D721Med (cell line): ENCODE measurements at regions not wholly inside any gene's neighbourhood (a gene's known extent, or its start where the extent isn't known, plus 50 kb on each side); places are given as distances from the start of the nearest gene placed in this dataset.

Experiments
- DNase-seq: peaks from one replicate; pipeline ENCODE4 v3.0.0; 2011; ENCODE audit warnings: low spot score; ENCODE audit not compliant: insufficient read length
- FAIRE-seq: peaks from 2 replicates; lab custom pipeline; 2011; peaks lifted over from hg19 to GRCh38; lab: Jason Lieb, UNC
- CTCF ChIP-seq: IDR thresholded peaks from 2 replicates; pipeline ENCODE4 v1.5.1; 2012; ENCODE audit warnings: mild to moderate bottlenecking, control low read depth; ENCODE audit not compliant: insufficient read depth; ENCODE audit errors: missing control alignments

- no peak for FAIRE-seq
- no peak for DNase-seq
- no peak for TF ChIP-seq CTCF
Observed at GRCh38 chr2:184114439-184114838, 483.9 kb upstream of the ZNF804A start.

GRCh38 chr2:184119989-184120800, 478.1 kb upstream of the ZNF804A start:
- DNase-seq: no peak
- TF ChIP-seq CTCF: no peak
- FAIRE-seq: no peak

- no peak for DNase-seq
- no peak for FAIRE-seq
- TF ChIP-seq CTCF: no peak
Observed at GRCh38 chr2:184125867-184126266, 472.5 kb upstream of the ZNF804A start.

- DNase-seq (no peak), FAIRE-seq (no peak)
- TF ChIP-seq CTCF: no peak
Observed at GRCh38 chr2:184129073-184129472, 469.3 kb upstream of the ZNF804A start.

- no peak for TF ChIP-seq CTCF
- FAIRE-seq (no peak), DNase-seq (no peak)
Observed at GRCh38 chr2:184137955-184138354, 460.4 kb upstream of the ZNF804A start.

- DNase-seq (no peak), FAIRE-seq (no peak)
- no peak for TF ChIP-seq CTCF
Observed at GRCh38 chr2:184141866-184142265, 456.5 kb upstream of the ZNF804A start.

GRCh38 chr2:184154438-184154837, 443.9 kb upstream of the ZNF804A start:
- TF ChIP-seq CTCF: no peak
- no peak for DNase-seq
- no peak for FAIRE-seq
